Activated gamma-delta T cell treated with anti-CD3 and anti-CD28 coated beads, Interleukin-2, amount 50 U/mL, for 16 hours (primary cell): ENCODE measurements at regions not wholly inside any gene's neighbourhood (a gene's known extent, or its start where the extent isn't known, plus 50 kb on each side); places are given as distances from the start of the nearest gene placed in this dataset.
"Not testable (repeated sequence)": the region's sequence is repeated elsewhere in the genome, so short reads cannot be mapped to it uniquely, and the experiment has no call there.

Experiments used
- DNase-seq: peaks from one replicate; pipeline ENCODE4 v3.0.0-alpha.2; 2020; ENCODE audit warnings: low read depth

- DNase-seq = not testable (repeated sequence)
Observed at GRCh38 chr2:226160617-226161016, 639.0 kb downstream of the IRS1 start.

- no peak for DNase-seq
Observed at GRCh38 chr2:226159875-226160479, 639.6 kb downstream of the IRS1 start.

GRCh38 chr2:226158940-226159339, 640.7 kb downstream of the IRS1 start:
- no peak for DNase-seq

GRCh38 chr2:226158229-226158628, 641.4 kb downstream of the IRS1 start:
- no peak for DNase-seq

GRCh38 chr2:226155093-226155875, 644.3 kb downstream of the IRS1 start:
- DNase-seq = no peak

GRCh38 chr2:226154610-226155009, 645.0 kb downstream of the IRS1 start:
- DNase-seq = no peak

GRCh38 chr2:226153553-226153952, 646.1 kb downstream of the IRS1 start:
- no peak for DNase-seq

GRCh38 chr2:226151157-226151556, 648.5 kb downstream of the IRS1 start:
- DNase-seq = no peak

- DNase-seq = no peak
Observed at GRCh38 chr2:226143091-226143490, 656.5 kb downstream of the IRS1 start.

- DNase-seq = no peak
Observed at GRCh38 chr2:226142463-226142862, 657.2 kb downstream of the IRS1 start.

GRCh38 chr2:226140594-226140993, 659.0 kb downstream of the IRS1 start:
- no peak for DNase-seq

GRCh38 chr2:226139759-226140158, 659.9 kb downstream of the IRS1 start:
- no peak for DNase-seq

- DNase-seq = no peak
Observed at GRCh38 chr2:226137201-226137811, 662.3 kb downstream of the IRS1 start.

GRCh38 chr2:226136739-226137138, 662.9 kb downstream of the IRS1 start:
- no peak for DNase-seq

- DNase-seq = no peak
Observed at GRCh38 chr2:226135861-226136548, 663.6 kb downstream of the IRS1 start.

- DNase-seq = no peak
Observed at GRCh38 chr2:226132323-226133215, 667.1 kb downstream of the IRS1 start.

- no peak for DNase-seq
Observed at GRCh38 chr2:226131299-226131784, 668.3 kb downstream of the IRS1 start.

- no peak for DNase-seq
Observed at GRCh38 chr2:226130192-226130591, 669.4 kb downstream of the IRS1 start.

GRCh38 chr2:226127682-226128081, 671.9 kb downstream of the IRS1 start:
- no peak for DNase-seq

GRCh38 chr2:226126104-226126503, 673.5 kb downstream of the IRS1 start:
- no peak for DNase-seq

- DNase-seq = no peak
Observed at GRCh38 chr2:226125176-226125883, 674.3 kb downstream of the IRS1 start.
